HepG2 (cell line): ENCODE measurements at regions not wholly inside any gene's neighbourhood (a gene's known extent, or its start where the extent isn't known, plus 50 kb on each side); places are given as distances from the start of the nearest gene placed in this dataset.

Experiments used
- CCDC6 ChIP-seq: sonication (generic); formaldehyde crosslinking; IDR thresholded peaks from 2 replicates; pipeline ENCODE4 v1.8.1; 2022; ENCODE audit warnings: mild to moderate bottlenecking, missing genetic modification reagents, moderate library complexity
- CENPT ChIP-seq: sonication (generic); formaldehyde crosslinking; IDR thresholded peaks from 2 replicates; pipeline ENCODE4 v1.8.0; 2022; ENCODE audit warnings: low read depth, mild to moderate bottlenecking, moderate library complexity, missing genetic modification reagents
- DNMT3B ChIP-seq: conservative IDR thresholded peaks from 2 replicates; pipeline ENCODE4 v1.6.1; 2016; ENCODE audit warnings: missing biosample characterization, control low read depth
- HDAC2 ChIP-seq: sonication (generic); formaldehyde crosslinking; IDR thresholded peaks from 2 replicates; pipeline ENCODE4 v1.4.0; 2020; ENCODE audit warnings: missing genetic modification reagents
- HMG20A ChIP-seq: IDR thresholded peaks from 2 replicates; pipeline ENCODE4 v1.6.1; 2016; ENCODE audit warnings: borderline replicate concordance
- HMG20B ChIP-seq: conservative IDR thresholded peaks from 2 replicates; pipeline ENCODE4 v1.6.1; 2016; ENCODE audit warnings: missing genetic modification reagents, missing compliant biosample characterization
- KMT2B ChIP-seq: IDR thresholded peaks from 2 replicates; pipeline ENCODE4 v1.6.1; 2016; ENCODE audit warnings: missing genetic modification reagents, missing compliant biosample characterization
- NBN ChIP-seq: fragments of 450-650 bp; conservative IDR thresholded peaks from 2 replicates; pipeline ENCODE4 v1.6.1; 2017
- NFYB ChIP-seq: sonication (generic); formaldehyde crosslinking; IDR thresholded peaks from 2 replicates; pipeline ENCODE4 v1.4.0; 2020; ENCODE audit warnings: missing genetic modification reagents
- NKX3-1 ChIP-seq: sonication (generic); formaldehyde crosslinking; IDR thresholded peaks from 2 replicates; pipeline ENCODE4 v1.5.0; 2020; ENCODE audit warnings: missing genetic modification reagents
- POGZ ChIP-seq: sonication (generic); formaldehyde crosslinking; IDR thresholded peaks from 2 replicates; pipeline ENCODE4 v1.4.0; 2020; ENCODE audit warnings: mild to moderate bottlenecking, missing genetic modification reagents
- SIX4 ChIP-seq: sonication (generic); formaldehyde crosslinking; IDR thresholded peaks from 2 replicates; pipeline ENCODE4 v1.4.0; 2020; ENCODE audit warnings: missing genetic modification reagents
- SNRNP70 ChIP-seq: fragments of 200-400 bp; formaldehyde crosslinking; IDR thresholded peaks from 2 replicates; pipeline ENCODE4 v1.6.1; 2017; ENCODE audit warnings: mild to moderate bottlenecking, low read depth, low read length, moderate library complexity
- SOX13 ChIP-seq, 3 experiments: fragments of 450-650 bp in 1 of 3; sonication (generic) in 1 of 3; formaldehyde crosslinking in 1 of 3; IDR thresholded peaks in 2 of 3; conservative IDR thresholded peaks in 1 of 3; 2 replicates each; pipeline versions ENCODE4 v1.5.0 to v1.6.1; 2016 to 2020; ENCODE audit warnings: antibody characterized with exemption in 1 of 3, mild to moderate bottlenecking in 1 of 3, missing compliant biosample characterization in 1 of 3, missing genetic modification reagents in 1 of 3, moderate library complexity in 1 of 3
- ZNF296 ChIP-seq: sonication (generic); formaldehyde crosslinking; conservative IDR thresholded peaks from 2 replicates; pipeline ENCODE4 v1.5.0; 2020; ENCODE audit warnings: mild to moderate bottlenecking, missing genetic modification reagents
- ZNF446 ChIP-seq: sonication (generic); formaldehyde crosslinking; IDR thresholded peaks from 2 replicates; pipeline ENCODE4 v1.5.0; 2020; ENCODE audit warnings: mild to moderate bottlenecking, missing genetic modification reagents
- ZNF652 ChIP-seq: IDR thresholded peaks from 2 replicates; pipeline ENCODE4 v1.6.1; 2016; ENCODE audit warnings: low read depth, borderline replicate concordance
- TF ChIP-seq, protein P1 (sequence below): sonication (generic); formaldehyde crosslinking; IDR thresholded peaks from 2 replicates; pipeline ENCODE4 v1.8.0; 2022; ENCODE audit warnings: missing genetic modification reagents, mild to moderate bottlenecking, inconsistent platforms, borderline replicate concordance
- TF ChIP-seq, protein P2 (sequence below): sonication (generic); formaldehyde crosslinking; IDR thresholded peaks from 2 replicates; pipeline ENCODE4 v1.9.0; 2022; ENCODE audit warnings: missing genetic modification reagents, mild to moderate bottlenecking, borderline replicate concordance
- TF ChIP-seq, protein P3 (sequence below): sonication (generic); formaldehyde crosslinking; IDR thresholded peaks from 2 replicates; pipeline ENCODE4 v1.4.0; 2020; ENCODE audit warnings: missing genetic modification reagents
- TF ChIP-seq, protein P4 (sequence below): sonication (generic); formaldehyde crosslinking; IDR thresholded peaks from 2 replicates; pipeline ENCODE4 v1.4.0; 2020; ENCODE audit warnings: mild to moderate bottlenecking, missing genetic modification reagents
- TF ChIP-seq, protein P5 (sequence below): sonication (generic); formaldehyde crosslinking; IDR thresholded peaks from 2 replicates; pipeline ENCODE4 v1.4.0; 2020; ENCODE audit warnings: missing genetic modification reagents; ENCODE audit errors: not compliant biosample characterization

DNA sequence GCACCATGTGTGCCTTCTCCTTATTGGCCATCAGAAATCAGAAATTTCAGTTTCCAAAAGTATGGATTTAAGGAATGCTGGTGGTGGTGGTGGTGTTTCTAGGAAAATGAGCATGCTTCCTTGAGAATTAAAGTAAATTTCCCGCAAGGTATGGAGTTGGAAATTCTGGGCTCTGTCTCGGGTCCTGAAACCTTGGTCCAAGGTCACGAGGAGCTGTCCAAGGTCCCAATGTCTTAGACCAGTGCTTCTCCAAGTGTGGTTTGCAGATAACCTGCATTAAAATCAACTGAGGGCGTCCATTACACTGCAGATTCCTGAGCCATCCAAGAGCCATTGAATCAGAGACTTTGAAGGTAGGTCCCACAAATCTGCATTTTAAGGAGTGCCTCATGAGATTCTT lies 210.9 kb upstream of the PKDCC start (continued):
- TF ChIP-seq, protein P1, sequence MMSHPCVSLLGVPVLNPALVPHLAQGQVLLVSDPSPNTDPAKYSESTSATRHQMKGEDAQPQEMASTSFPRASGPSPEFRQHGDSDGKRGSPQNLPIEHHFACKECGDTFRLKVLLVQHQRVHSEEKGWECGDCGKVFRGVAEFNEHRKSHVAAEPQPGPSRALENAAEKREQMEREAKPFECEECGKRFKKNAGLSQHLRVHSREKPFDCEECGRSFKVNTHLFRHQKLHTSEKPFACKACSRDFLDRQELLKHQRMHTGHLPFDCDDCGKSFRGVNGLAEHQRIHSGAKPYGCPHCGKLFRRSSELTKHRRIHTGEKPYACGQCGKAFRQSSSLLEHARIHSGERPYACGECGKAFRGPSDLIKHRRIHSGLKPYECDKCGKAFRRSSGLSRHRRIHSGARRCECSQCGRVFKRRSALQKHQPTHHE (CRISPR knock-in tag), result 0 out of 2 replicates have a peak, but pooled peaks have one; percentile 41
- no peak for TF ChIP-seq CENPT (CRISPR knock-in tag)
- TF ChIP-seq, protein P2, sequence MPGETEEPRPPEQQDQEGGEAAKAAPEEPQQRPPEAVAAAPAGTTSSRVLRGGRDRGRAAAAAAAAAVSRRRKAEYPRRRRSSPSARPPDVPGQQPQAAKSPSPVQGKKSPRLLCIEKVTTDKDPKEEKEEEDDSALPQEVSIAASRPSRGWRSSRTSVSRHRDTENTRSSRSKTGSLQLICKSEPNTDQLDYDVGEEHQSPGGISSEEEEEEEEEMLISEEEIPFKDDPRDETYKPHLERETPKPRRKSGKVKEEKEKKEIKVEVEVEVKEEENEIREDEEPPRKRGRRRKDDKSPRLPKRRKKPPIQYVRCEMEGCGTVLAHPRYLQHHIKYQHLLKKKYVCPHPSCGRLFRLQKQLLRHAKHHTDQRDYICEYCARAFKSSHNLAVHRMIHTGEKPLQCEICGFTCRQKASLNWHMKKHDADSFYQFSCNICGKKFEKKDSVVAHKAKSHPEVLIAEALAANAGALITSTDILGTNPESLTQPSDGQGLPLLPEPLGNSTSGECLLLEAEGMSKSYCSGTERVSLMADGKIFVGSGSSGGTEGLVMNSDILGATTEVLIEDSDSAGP, result no peak
- peak; percentile 48; the same call in 1 of the 2 replicates for TF ChIP-seq NFYB
- peak; percentile 81 for TF ChIP-seq SIX4
- TF ChIP-seq, protein P3, sequence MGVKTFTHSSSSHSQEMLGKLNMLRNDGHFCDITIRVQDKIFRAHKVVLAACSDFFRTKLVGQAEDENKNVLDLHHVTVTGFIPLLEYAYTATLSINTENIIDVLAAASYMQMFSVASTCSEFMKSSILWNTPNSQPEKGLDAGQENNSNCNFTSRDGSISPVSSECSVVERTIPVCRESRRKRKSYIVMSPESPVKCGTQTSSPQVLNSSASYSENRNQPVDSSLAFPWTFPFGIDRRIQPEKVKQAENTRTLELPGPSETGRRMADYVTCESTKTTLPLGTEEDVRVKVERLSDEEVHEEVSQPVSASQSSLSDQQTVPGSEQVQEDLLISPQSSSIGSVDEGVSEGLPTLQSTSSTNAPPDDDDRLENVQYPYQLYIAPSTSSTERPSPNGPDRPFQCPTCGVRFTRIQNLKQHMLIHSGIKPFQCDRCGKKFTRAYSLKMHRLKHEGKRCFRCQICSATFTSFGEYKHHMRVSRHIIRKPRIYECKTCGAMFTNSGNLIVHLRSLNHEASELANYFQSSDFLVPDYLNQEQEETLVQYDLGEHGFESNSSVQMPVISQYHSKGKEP (CRISPR knock-in tag), result peak; percentile 98; the same call in 1 of the 2 replicates
- peak; percentile 89 for TF ChIP-seq NKX3-1 (CRISPR knock-in tag)
- 0 out of 2 replicates have a peak, but pooled peaks have one; percentile 52 for TF ChIP-seq ZNF296 (CRISPR knock-in tag)
- no peak for TF ChIP-seq CCDC6
- TF ChIP-seq POGZ, result no peak
- TF ChIP-seq NBN, result no peak
- no peak for TF ChIP-seq ZNF652 (CRISPR knock-in tag)
- TF ChIP-seq, protein P4, sequence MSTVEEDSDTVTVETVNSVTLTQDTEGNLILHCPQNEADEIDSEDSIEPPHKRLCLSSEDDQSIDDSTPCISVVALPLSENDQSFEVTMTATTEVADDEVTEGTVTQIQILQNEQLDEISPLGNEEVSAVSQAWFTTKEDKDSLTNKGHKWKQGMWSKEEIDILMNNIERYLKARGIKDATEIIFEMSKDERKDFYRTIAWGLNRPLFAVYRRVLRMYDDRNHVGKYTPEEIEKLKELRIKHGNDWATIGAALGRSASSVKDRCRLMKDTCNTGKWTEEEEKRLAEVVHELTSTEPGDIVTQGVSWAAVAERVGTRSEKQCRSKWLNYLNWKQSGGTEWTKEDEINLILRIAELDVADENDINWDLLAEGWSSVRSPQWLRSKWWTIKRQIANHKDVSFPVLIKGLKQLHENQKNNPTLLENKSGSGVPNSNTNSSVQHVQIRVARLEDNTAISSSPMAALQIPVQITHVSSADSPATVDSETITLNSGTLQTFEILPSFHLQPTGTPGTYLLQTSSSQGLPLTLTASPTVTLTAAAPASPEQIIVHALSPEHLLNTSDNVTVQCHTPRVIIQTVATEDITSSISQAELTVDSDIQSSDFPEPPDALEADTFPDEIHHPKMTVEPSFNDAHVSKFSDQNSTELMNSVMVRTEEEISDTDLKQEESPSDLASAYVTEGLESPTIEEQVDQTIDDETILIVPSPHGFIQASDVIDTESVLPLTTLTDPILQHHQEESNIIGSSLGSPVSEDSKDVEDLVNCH (CRISPR knock-in tag), result no peak
- TF ChIP-seq HDAC2 (CRISPR knock-in tag), result peak; percentile 58
- no peak for TF ChIP-seq SOX13 (IDR thresholded peaks at IDR 0.05)
- peak in 1 of 2 experiments; percentile 41; a peak in 2 of 4 replicates for TF ChIP-seq SOX13 (CRISPR knock-in tag; conservative IDR thresholded peaks at IDR 0.05 in 1 of 2, IDR thresholded peaks at IDR 0.05 in 1 of 2)
- TF ChIP-seq HMG20A (CRISPR knock-in tag), result peak; percentile 18; the same call in 1 of the 2 replicates
- TF ChIP-seq KMT2B (CRISPR knock-in tag), result peak; percentile 75; the same call in 1 of the 2 replicates
- TF ChIP-seq SNRNP70, result no peak
- peak; percentile 92; the same call in 1 of the 2 replicates for TF ChIP-seq ZNF446 (CRISPR knock-in tag)
- peak; percentile 80; the same call in 1 of the 2 replicates for TF ChIP-seq HMG20B
- TF ChIP-seq DNMT3B (CRISPR knock-in tag), result peak; percentile 92; the same call in 1 of the 2 replicates
- TF ChIP-seq, protein P5, sequence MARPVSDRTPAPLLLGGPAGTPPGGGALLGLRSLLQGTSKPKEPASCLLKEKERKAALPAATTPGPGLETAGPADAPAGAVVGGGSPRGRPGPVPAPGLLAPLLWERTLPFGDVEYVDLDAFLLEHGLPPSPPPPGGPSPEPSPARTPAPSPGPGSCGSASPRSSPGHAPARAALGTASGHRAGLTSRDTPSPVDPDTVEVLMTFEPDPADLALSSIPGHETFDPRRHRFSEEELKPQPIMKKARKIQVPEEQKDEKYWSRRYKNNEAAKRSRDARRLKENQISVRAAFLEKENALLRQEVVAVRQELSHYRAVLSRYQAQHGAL (CRISPR knock-in tag), result no peak
